Heart left ventricle (tissue), 13 donors: ENCODE measurements at regions not wholly inside any gene's neighbourhood (a gene's known extent, or its start where the extent isn't known, plus 50 kb on each side); places are given as distances from the start of the nearest gene placed in this dataset.
"Not testable (repeated sequence)": the region's sequence is repeated elsewhere in the genome, so short reads cannot be mapped to it uniquely, and the experiment has no call there.

Experiments used
- CTCF ChIP-seq, 12 donors: fragments of 200-600 bp; sonication (generic) in 4 of 12; IDR thresholded peaks; one replicate each; pipeline versions ENCODE4 v1.5.0 to v1.8.0; 2018 to 2022; ENCODE audit warnings: antibody characterized with exemption in 12 of 12, mild to moderate bottlenecking in 5 of 12
- POLR2A ChIP-seq, 2 donors: fragments of 450-650 bp; IDR thresholded peaks; one replicate each; pipeline ENCODE4 v1.6.1; 2017; ENCODE audit warnings: antibody characterized with exemption in 2 of 2, mild to moderate bottlenecking in 2 of 2, moderate library complexity in 2 of 2
- donor health status: ischemic (EF 13 %, LVEDD 7.1; RV severe dilation, severe dysfunction).
- donor health status: DM: no; HTN: yes; CAD: no.
- donor health status: DM: no; HTN: no; CAD: no.
- donor health status: ischemic (EF 25% LVEDD 6.9; RV normal size, moderate dysfunction).
- donor health status: ischemic (EF 25% LVEDD 5.7; RV mildly dilated, moderate dysfunction).
- donor health status: ischemic (EF 35%, LVEDD 5.7; RV mildly dilated, moderate dysfunction).
- donor health status: nonischemic (EF 11% LVEDD 7.7; RV severe dilation, severe dysfunction).
- donor health status: DM: yes; HTN: yes; CAD: no.
- donor health status: PGD.
- donor health status: ischemic (EF 29% LVEDD 5.4; RV normal size, mild dysfunction).
- donor health status: nonischemic (EF 23%, LVEDD 6.1; RV moderate dilation, normal function).

- TF ChIP-seq CTCF, POLR2A (IDR thresholded peaks at IDR 0.05): not testable (repeated sequence)
Observed at GRCh38 chr10:38315090-38315805, 221.1 kb downstream of the ZNF37A start.
